CD4-positive, alpha-beta T cell (primary cell): ENCODE measurements at regions not wholly inside any gene's neighbourhood (a gene's known extent, or its start where the extent isn't known, plus 50 kb on each side); places are given as distances from the start of the nearest gene placed in this dataset.

Source experiments
- ATAC-seq: fragments of 200-7000 bp; cut with Tn5 transposase; one replicate; pipeline ENCODE4 v1.10.0; 2022; ENCODE audit warnings: mild to moderate bottlenecking; ENCODE audit not compliant: poor library complexity
- CTCF ChIA-PET: fragments of 350-600 bp; sonication (Branson Sonifier 250); formaldehyde crosslinking; loops from one replicate; lab custom pipeline; 2021; ENCODE audit warnings: antibody characterized with exemption, inconsistent platforms; lab: Charles Lee
- POLR2A ChIA-PET: fragments of 350-600 bp; sonication (Branson Sonifier 250); formaldehyde crosslinking; loops from one replicate; lab custom pipeline; 2021; ENCODE audit warnings: antibody characterized with exemption, inconsistent platforms; lab: Charles Lee
- DNase-seq, 14 experiments: peaks; one replicate each; pipeline ENCODE4 v3.0.0-alpha.2; 2013 to 2020; ENCODE audit warnings: mixed read lengths in 2 of 14
- H3K27ac ChIP-seq, 2 donors: one replicate each; pipeline versions ENCODE4 v1.5.1 to v1.7.0; 2013; ENCODE audit warnings: low read length in 2 of 2, low read depth in 1 of 2, mild to moderate bottlenecking in 1 of 2
- H3K27me3 ChIP-seq, 2 experiments: 1 replicate in 1 of 2; 2 replicates in 1 of 2; pipeline versions ENCODE4 v1.6.1 to v1.7.0; 2013; ENCODE audit warnings: low read length in 2 of 2, control low read depth in 1 of 2, mild to moderate bottlenecking in 1 of 2, moderate library complexity in 1 of 2; ENCODE audit not compliant: insufficient read depth in 2 of 2, control insufficient read depth in 1 of 2
- H3K36me3 ChIP-seq: one replicate; pipeline ENCODE4 v1.6.1; 2013; ENCODE audit warnings: low read length, control low read depth; ENCODE audit not compliant: insufficient read depth
- H3K4me1 ChIP-seq: one replicate; pipeline ENCODE4 v1.6.1; 2013; ENCODE audit warnings: low read length, control low read depth; ENCODE audit not compliant: insufficient read depth
- H3K4me3 ChIP-seq: one replicate; pipeline ENCODE4 v1.5.1; 2013; ENCODE audit warnings: mild to moderate bottlenecking, low read length, moderate library complexity
- H3K9me3 ChIP-seq, 2 experiments: 1 replicate in 1 of 2; 2 replicates in 1 of 2; pipeline versions ENCODE4 v1.6.1 to v1.7.0; 2013; ENCODE audit warnings: low read length in 2 of 2, mild to moderate bottlenecking in 2 of 2, control low read depth in 1 of 2, moderate library complexity in 1 of 2; ENCODE audit not compliant: control insufficient read depth in 1 of 2, insufficient read depth in 1 of 2
- H3K27ac Mint-ChIP-seq: one replicate; pipeline ENCODE4 v1.8.0; 2020; ENCODE audit warnings: mixed read lengths
- H3K27me3 Mint-ChIP-seq: one replicate; pipeline ENCODE4 v1.8.0; 2021; ENCODE audit warnings: mixed read lengths
- H3K36me3 Mint-ChIP-seq: one replicate; pipeline ENCODE4 v1.8.0; 2021; ENCODE audit warnings: low read depth, mixed read lengths
- H3K4me1 Mint-ChIP-seq: one replicate; pipeline ENCODE4 v1.8.0; 2021; ENCODE audit warnings: low read depth, mixed read lengths
- H3K4me3 Mint-ChIP-seq: one replicate; pipeline ENCODE4 v1.8.0; 2020; ENCODE audit warnings: mild to moderate bottlenecking, mixed read lengths
- H3K9me3 Mint-ChIP-seq: one replicate; pipeline ENCODE4 v1.8.0; 2020; ENCODE audit warnings: mixed read lengths
- CTCF ChIP-seq: fragments of 200-600 bp; IDR thresholded peaks from one replicate; pipeline ENCODE4 v1.8.0; 2022; ENCODE audit warnings: antibody characterized with exemption, mild to moderate bottlenecking
- intact Hi-C, 2 experiments: fragments of 100-400 bp; cut with DNase I in 1 of 2; cut with micrococcal nuclease in 1 of 2; formaldehyde crosslinking; loops; one replicate each; pipeline versions ENCODE4 v1.15.1 to v1.9.0; 2023 to 2025; cut with DNase I, micrococcal nuclease

GRCh38 chr3:120544361-120544760, 51.8 kb upstream of the NDUFB4 start:
- POLR2A ChIA-PET, result interaction anchor here (0.6 kb wide), 1 partner anchor 662 kb away, joined by 3 read pairs; no protein-coding TSS in a partner anchor
- CTCF ChIA-PET, result no interaction called here
- Mint-ChIP-seq H3K27me3 (peaks cover 30% of the 10 kb centered on the region), H3K4me1 (no peaks in the 10 kb centered on the region), H3K4me3 (no peak overlapping the region), H3K36me3 (no peaks in the 10 kb centered on the region), H3K27ac (no peak overlapping the region), H3K9me3 (peaks cover 15% of the 10 kb centered on the region)
- H3K9me3 ChIP-seq, result peaks cover 0 to 11% of the 10 kb centered on the region in 2 experiments
- intact Hi-C loops, result no loop called here
- no peak for TF ChIP-seq CTCF
- peaks cover 0 to 6% of the 10 kb centered on the region in 2 experiments for H3K27me3 ChIP-seq
- no peaks in the 10 kb centered on the region for H3K36me3 ChIP-seq
- no peaks in the 10 kb centered on the region for H3K4me1 ChIP-seq
- H3K4me3 ChIP-seq, result no peak overlapping the region
- ATAC-seq, result no peak
- H3K27ac ChIP-seq, result no peak overlapping the region
- no peak for DNase-seq

- CTCF ChIA-PET, result no interaction called here
- Mint-ChIP-seq H3K4me3 (no peak overlapping the region), H3K4me1 (no peaks in the 10 kb centered on the region), H3K27me3 (peaks cover 46% of the 10 kb centered on the region), H3K9me3 (peaks cover 18% of the 10 kb centered on the region), H3K36me3 (no peaks in the 10 kb centered on the region), H3K27ac (no peak overlapping the region)
- DNase-seq (no peak), ATAC-seq (no peak)
- POLR2A ChIA-PET, result no interaction called here
- no peak overlapping the region for H3K4me3 ChIP-seq
- H3K27me3 ChIP-seq, result peaks cover 0 to 4% of the 10 kb centered on the region in 2 experiments
- no peaks in the 10 kb centered on the region for H3K36me3 ChIP-seq
- no peak for TF ChIP-seq CTCF
- H3K4me1 ChIP-seq, result no peaks in the 10 kb centered on the region
- intact Hi-C loops, result no loop called here
- peaks cover 3 to 7% of the 10 kb centered on the region in 2 experiments for H3K9me3 ChIP-seq
- H3K27ac ChIP-seq, result no peak overlapping the region
Observed at GRCh38 chr3:120536642-120537041, 59.5 kb upstream of the NDUFB4 start.

- Mint-ChIP-seq H3K4me1 (no peaks in the 10 kb centered on the region), H3K4me3 (no peak overlapping the region), H3K9me3 (no peaks in the 10 kb centered on the region), H3K27me3 (peaks cover 46% of the 10 kb centered on the region), H3K36me3 (no peaks in the 10 kb centered on the region), H3K27ac (no peak overlapping the region)
- peaks cover 0 to 4% of the 10 kb centered on the region in 2 experiments for H3K27me3 ChIP-seq
- ChIA-PET CTCF (no interaction called here), POLR2A (no interaction called here)
- no peak overlapping the region for H3K27ac ChIP-seq
- no peak for TF ChIP-seq CTCF
- ATAC-seq, result no peak
- no peak overlapping the region for H3K4me3 ChIP-seq
- no peak for DNase-seq
- H3K9me3 ChIP-seq, result peaks cover 0 to 3% of the 10 kb centered on the region in 2 experiments
- H3K36me3 ChIP-seq, result no peaks in the 10 kb centered on the region
- no peaks in the 10 kb centered on the region for H3K4me1 ChIP-seq
- intact Hi-C loops, result no loop called here
Observed at GRCh38 chr3:120532969-120533368, 63.2 kb upstream of the NDUFB4 start.
